ENCODE measurements at regions not wholly inside any gene's neighbourhood (a gene's known extent, or its start where the extent isn't known, plus 50 kb on each side); places are given as distances from the start of the nearest gene placed in this dataset.

- no peak for DNase-seq
- Histone ChIP-seq H3K4me3 (no peak overlapping the region), H3K27ac (no peak overlapping the region), H3K27me3 (replicated peaks in 1 of 7) (no peaks in the 10 kb centered on the region), H3K9me3 (peaks cover 0 to 3% (median 0%) of the 10 kb centered on the region in 8 donors), H3K4me1 (no peaks in the 10 kb centered on the region), H3K36me3 (no peaks in the 10 kb centered on the region)
- 72 to 95% (median 89%) methylated on average over 3 to 5 of the region's 5 CpGs for WGBS, 5 donors
- intact Hi-C loops (cut with DNase I; ENCODE audit: low total_unique reads), result no loop called here
- no peak for TF ChIP-seq POLR2AphosphoS5 (IDR thresholded peaks at IDR 0.05)
- no peak for TF ChIP-seq POLR2A (IDR thresholded peaks at IDR 0.05)
- TF ChIP-seq CTCF (IDR thresholded peaks at IDR 0.05 in 8 of 11, conservative IDR thresholded peaks at IDR 0.05 in 3 of 11), result no peak
Measured at GRCh38 chrX:150240643-150240970, 122.5 kb upstream of the MAMLD1 start.

GRCh38 chrX:150253959-150254620, 109.0 kb upstream of the MAMLD1 start:
- H3K4me1 ChIP-seq, result no peaks in the 10 kb centered on the region
- no peak for DNase-seq
- WGBS, 5 donors, result 82 to 91% (median 87%) methylated on average over 2 to 7 of the region's 7 CpGs
- intact Hi-C loops (cut with DNase I; ENCODE audit: low total_unique reads), result no loop called here
- H3K9me3 ChIP-seq, result no peaks in the 10 kb centered on the region
- no peaks in the 10 kb centered on the region for H3K27me3 ChIP-seq (replicated peaks in 1 of 7)
- H3K36me3 ChIP-seq, result no peaks in the 10 kb centered on the region
- no peak overlapping the region for H3K4me3 ChIP-seq
- H3K27ac ChIP-seq, result no peak overlapping the region
- TF ChIP-seq POLR2A (IDR thresholded peaks at IDR 0.05) (no peak), POLR2AphosphoS5 (IDR thresholded peaks at IDR 0.05) (no peak), CTCF (IDR thresholded peaks at IDR 0.05 in 8 of 11, conservative IDR thresholded peaks at IDR 0.05 in 3 of 11) (no peak)

GRCh38 chrX:150254909-150255308, 108.2 kb upstream of the MAMLD1 start:
- no peak overlapping the region for H3K27ac ChIP-seq
- intact Hi-C loops (cut with DNase I; ENCODE audit: low total_unique reads), result no loop called here
- no peaks in the 10 kb centered on the region for H3K36me3 ChIP-seq
- H3K4me1 ChIP-seq, result no peaks in the 10 kb centered on the region
- no peaks in the 10 kb centered on the region for H3K9me3 ChIP-seq
- 74 to 94% (median 87%) methylated on average over 2 to 3 of the region's 3 CpGs for WGBS, 5 donors
- TF ChIP-seq CTCF (IDR thresholded peaks at IDR 0.05 in 8 of 11, conservative IDR thresholded peaks at IDR 0.05 in 3 of 11) (no peak), POLR2A (IDR thresholded peaks at IDR 0.05) (no peak), POLR2AphosphoS5 (IDR thresholded peaks at IDR 0.05) (no peak)
- DNase-seq, result no peak
- no peak overlapping the region for H3K4me3 ChIP-seq
- H3K27me3 ChIP-seq (replicated peaks in 1 of 7), result no peaks in the 10 kb centered on the region

- no peak for DNase-seq
- Histone ChIP-seq H3K27me3 (replicated peaks in 1 of 7) (no peaks in the 10 kb centered on the region), H3K4me1 (no peaks in the 10 kb centered on the region), H3K4me3 (no peak overlapping the region), H3K9me3 (no peaks in the 10 kb centered on the region), H3K36me3 (no peaks in the 10 kb centered on the region), H3K27ac (no peak overlapping the region)
- no peak for TF ChIP-seq POLR2AphosphoS5 (IDR thresholded peaks at IDR 0.05)
- no peak for TF ChIP-seq POLR2A (IDR thresholded peaks at IDR 0.05)
- TF ChIP-seq CTCF (IDR thresholded peaks at IDR 0.05 in 8 of 11, conservative IDR thresholded peaks at IDR 0.05 in 3 of 11), result no peak
- intact Hi-C loops (cut with DNase I; ENCODE audit: low total_unique reads), result no loop called here
- WGBS, 5 donors, result 59 to 85% (median 78%) methylated on average over 9 of the region's 9 CpGs
Measured at GRCh38 chrX:150255441-150256296, 107.4 kb upstream of the MAMLD1 start.

Measured in spleen (tissue), 11 donors.